ENCODE measurements at regions not wholly inside any gene's neighbourhood (a gene's known extent, or its start where the extent isn't known, plus 50 kb on each side); places are given as distances from the start of the nearest gene placed in this dataset.

DNA sequence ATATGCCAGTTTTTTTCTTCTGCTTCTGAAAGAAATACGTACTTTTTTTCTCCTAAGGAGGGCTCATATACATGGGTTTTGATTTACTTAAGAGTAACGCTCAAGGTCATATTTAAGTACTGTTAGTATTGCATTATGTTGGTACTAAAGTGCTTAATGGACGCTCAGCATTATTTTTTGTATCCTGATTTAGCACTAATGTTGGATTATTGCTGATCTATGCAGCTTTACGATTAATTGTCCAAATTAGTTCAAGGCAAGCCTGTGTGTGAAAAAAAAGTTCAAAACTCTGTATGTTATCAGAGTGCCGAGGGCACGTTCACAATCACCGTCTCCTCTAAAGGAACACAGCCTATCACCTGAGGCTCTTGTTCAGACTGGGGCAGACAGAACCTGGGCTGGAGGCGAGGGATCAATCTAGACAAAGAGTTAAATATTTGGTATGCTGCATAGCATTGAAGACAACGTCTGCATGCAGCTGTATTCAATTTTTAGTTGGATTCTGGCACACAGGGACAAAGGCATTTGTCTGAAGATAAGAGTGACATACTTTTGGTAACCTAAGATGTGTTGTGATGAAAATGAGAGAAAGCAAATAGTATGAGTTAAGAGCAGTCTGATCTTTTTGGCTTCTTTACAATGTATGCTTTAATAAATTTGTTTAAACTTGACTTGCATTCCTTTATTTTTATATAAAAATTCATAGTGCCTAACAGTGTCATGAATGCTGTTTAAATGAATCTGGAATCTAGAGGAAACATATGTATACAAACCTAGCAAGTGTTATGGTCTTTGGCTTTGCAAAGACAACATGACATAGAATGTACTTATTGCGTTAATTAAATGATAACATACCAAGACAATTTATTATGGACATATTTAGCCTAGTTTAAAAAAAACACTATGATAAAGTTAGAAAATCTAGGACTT, 341.2 kb downstream of the SAMD5 start (continued):
- TF ChIP-seq MYBL2 (CRISPR knock-in tag; IDR thresholded peaks at IDR 0.05) (no peak), RELA (CRISPR knock-in tag; IDR thresholded peaks at IDR 0.05; ENCODE audit: borderline replicate concordance) (no peak), ZNF219 (CRISPR knock-in tag; IDR thresholded peaks at IDR 0.05; ENCODE audit: borderline replicate concordance) (no peak)
- TF ChIP-seq, protein P1, sequence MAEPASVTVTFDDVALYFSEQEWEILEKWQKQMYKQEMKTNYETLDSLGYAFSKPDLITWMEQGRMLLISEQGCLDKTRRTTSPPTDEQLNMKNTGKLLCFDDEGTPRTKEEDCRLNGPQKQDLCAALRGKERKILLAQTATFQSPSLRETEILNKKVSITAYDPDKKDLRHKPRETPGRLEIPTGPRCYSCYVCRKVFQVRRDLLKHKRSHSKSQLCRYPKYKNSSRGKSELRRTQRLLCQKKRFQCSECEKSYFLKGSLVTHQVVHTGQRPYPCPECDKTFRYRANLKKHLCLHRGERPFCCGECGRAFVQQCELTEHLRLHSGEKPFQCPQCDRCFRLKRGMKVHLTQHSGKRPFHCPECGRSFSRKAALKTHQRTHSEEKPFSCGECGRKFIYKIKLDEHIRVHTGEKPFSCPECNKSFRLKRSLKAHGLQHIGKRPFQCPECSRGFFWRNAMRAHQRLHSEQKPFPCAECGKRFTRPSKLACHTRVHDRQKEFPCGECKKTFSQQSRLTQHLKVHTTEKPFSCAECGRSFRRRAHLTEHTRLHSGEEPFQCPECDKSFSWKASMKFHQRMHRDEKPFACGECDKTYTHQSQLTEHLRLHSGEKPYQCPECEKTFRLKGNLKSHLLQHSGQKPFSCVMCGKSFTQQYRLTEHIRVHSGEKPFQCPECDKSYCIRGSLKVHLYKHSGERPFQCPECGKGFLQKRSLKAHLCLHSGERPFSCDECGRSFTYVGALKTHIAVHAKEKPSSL (CRISPR knock-in tag; conservative IDR thresholded peaks at IDR 0.05), result no peak
- TF ChIP-seq, protein P2, sequence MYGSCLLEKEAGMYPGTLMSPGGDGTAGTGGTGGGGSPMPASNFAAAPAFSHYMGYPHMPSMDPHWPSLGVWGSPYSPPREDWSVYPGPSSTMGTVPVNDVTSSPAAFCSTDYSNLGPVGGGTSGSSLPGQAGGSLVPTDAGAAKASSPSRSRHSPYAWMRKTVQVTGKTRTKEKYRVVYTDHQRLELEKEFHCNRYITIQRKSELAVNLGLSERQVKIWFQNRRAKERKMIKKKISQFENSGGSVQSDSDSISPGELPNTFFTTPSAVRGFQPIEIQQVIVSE (CRISPR knock-in tag; IDR thresholded peaks at IDR 0.05; ENCODE audit: borderline replicate concordance), result no peak
- TF ChIP-seq, protein P3, sequence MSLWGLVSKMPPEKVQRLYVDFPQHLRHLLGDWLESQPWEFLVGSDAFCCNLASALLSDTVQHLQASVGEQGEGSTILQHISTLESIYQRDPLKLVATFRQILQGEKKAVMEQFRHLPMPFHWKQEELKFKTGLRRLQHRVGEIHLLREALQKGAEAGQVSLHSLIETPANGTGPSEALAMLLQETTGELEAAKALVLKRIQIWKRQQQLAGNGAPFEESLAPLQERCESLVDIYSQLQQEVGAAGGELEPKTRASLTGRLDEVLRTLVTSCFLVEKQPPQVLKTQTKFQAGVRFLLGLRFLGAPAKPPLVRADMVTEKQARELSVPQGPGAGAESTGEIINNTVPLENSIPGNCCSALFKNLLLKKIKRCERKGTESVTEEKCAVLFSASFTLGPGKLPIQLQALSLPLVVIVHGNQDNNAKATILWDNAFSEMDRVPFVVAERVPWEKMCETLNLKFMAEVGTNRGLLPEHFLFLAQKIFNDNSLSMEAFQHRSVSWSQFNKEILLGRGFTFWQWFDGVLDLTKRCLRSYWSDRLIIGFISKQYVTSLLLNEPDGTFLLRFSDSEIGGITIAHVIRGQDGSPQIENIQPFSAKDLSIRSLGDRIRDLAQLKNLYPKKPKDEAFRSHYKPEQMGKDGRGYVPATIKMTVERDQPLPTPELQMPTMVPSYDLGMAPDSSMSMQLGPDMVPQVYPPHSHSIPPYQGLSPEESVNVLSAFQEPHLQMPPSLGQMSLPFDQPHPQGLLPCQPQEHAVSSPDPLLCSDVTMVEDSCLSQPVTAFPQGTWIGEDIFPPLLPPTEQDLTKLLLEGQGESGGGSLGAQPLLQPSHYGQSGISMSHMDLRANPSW (CRISPR knock-in tag; conservative IDR thresholded peaks at IDR 0.05; ENCODE audit: low read depth), result no peak
- TF ChIP-seq, protein P4, sequence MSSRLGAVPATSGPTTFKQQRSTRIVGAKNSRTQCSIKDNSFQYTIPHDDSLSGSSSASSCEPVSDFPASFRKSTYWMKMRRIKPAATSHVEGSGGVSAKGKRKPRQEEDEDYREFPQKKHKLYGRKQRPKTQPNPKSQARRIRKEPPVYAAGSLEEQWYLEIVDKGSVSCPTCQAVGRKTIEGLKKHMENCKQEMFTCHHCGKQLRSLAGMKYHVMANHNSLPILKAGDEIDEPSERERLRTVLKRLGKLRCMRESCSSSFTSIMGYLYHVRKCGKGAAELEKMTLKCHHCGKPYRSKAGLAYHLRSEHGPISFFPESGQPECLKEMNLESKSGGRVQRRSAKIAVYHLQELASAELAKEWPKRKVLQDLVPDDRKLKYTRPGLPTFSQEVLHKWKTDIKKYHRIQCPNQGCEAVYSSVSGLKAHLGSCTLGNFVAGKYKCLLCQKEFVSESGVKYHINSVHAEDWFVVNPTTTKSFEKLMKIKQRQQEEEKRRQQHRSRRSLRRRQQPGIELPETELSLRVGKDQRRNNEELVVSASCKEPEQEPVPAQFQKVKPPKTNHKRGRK (CRISPR knock-in tag; IDR thresholded peaks at IDR 0.05; ENCODE audit: borderline replicate concordance), result no peak
- TF ChIP-seq, protein P5, sequence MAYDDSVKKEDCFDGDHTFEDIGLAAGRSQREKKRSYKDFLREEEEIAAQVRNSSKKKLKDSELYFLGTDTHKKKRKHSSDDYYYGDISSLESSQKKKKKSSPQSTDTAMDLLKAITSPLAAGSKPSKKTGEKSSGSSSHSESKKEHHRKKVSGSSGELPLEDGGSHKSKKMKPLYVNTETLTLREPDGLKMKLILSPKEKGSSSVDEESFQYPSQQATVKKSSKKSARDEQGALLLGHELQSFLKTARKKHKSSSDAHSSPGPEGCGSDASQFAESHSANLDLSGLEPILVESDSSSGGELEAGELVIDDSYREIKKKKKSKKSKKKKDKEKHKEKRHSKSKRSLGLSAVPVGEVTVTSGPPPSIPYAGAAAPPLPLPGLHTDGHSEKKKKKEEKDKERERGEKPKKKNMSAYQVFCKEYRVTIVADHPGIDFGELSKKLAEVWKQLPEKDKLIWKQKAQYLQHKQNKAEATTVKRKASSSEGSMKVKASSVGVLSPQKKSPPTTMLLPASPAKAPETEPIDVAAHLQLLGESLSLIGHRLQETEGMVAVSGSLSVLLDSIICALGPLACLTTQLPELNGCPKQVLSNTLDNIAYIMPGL (CRISPR knock-in tag; IDR thresholded peaks at IDR 0.05), result no peak

DNA sequence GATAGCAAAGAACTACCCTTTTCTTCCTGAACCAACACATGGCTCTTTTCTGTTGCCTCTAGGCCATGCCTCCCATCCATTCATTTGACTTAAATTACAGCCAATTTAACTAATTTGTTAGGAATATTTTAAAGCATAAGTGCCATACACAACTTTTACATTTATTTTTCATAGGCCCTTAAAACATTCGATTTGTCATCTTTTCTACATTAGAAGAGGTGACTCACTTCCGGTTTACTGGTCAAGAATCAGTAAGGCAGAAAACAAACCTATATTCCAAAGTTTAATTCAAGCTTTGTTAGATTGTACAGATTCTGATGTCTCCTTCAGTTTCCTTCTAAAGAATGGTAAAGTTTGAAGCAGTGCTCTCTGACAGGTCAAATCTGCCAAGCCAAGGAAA, 344.3 kb downstream of the SAMD5 start:
- H3K9me3 Mint-ChIP-seq, result no peaks in the 10 kb centered on the region
- POLR2A ChIA-PET, result no interaction called here
- CTCF ChIA-PET, result no interaction called here
- H3K36me3 Mint-ChIP-seq, result no peaks in the 10 kb centered on the region
- H3K27me3 Mint-ChIP-seq (ENCODE audit: low read depth), result no peaks in the 10 kb centered on the region
- no peak overlapping the region for H3K27ac Mint-ChIP-seq
- ATAC-seq (no peak), DNase-seq (ENCODE audit: low spot score) (no peak)
- H3K4me1 Mint-ChIP-seq, result 0 out of 2 replicates have a peak, but pooled peaks cover 2% of the 10 kb centered on the region
- H3K4me3 Mint-ChIP-seq, result no peak overlapping the region
- no peak for TF ChIP-seq TCF7 (CRISPR knock-in tag; IDR thresholded peaks at IDR 0.05; ENCODE audit: low read depth)
- TF ChIP-seq, protein P6, sequence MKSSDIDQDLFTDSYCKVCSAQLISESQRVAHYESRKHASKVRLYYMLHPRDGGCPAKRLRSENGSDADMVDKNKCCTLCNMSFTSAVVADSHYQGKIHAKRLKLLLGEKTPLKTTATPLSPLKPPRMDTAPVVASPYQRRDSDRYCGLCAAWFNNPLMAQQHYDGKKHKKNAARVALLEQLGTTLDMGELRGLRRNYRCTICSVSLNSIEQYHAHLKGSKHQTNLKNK (CRISPR knock-in tag; IDR thresholded peaks at IDR 0.05), result no peak
- no peak for TF ChIP-seq ZNF317 (CRISPR knock-in tag; IDR thresholded peaks at IDR 0.05; ENCODE audit: borderline replicate concordance, low read depth)
- TF ChIP-seq SMAD4 (CRISPR knock-in tag; IDR thresholded peaks at IDR 0.05), result no peak
- TF ChIP-seq ZNF396 (CRISPR knock-in tag; IDR thresholded peaks at IDR 0.05; ENCODE audit: borderline replicate concordance), result no peak
- no peak for TF ChIP-seq CREM (CRISPR knock-in tag; IDR thresholded peaks at IDR 0.05)
- TF ChIP-seq, protein P7, sequence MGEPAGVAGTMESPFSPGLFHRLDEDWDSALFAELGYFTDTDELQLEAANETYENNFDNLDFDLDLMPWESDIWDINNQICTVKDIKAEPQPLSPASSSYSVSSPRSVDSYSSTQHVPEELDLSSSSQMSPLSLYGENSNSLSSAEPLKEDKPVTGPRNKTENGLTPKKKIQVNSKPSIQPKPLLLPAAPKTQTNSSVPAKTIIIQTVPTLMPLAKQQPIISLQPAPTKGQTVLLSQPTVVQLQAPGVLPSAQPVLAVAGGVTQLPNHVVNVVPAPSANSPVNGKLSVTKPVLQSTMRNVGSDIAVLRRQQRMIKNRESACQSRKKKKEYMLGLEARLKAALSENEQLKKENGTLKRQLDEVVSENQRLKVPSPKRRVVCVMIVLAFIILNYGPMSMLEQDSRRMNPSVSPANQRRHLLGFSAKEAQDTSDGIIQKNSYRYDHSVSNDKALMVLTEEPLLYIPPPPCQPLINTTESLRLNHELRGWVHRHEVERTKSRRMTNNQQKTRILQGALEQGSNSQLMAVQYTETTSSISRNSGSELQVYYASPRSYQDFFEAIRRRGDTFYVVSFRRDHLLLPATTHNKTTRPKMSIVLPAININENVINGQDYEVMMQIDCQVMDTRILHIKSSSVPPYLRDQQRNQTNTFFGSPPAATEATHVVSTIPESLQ (CRISPR knock-in tag; IDR thresholded peaks at IDR 0.05), result no peak
- no peak for TF ChIP-seq TEAD1 (CRISPR knock-in tag; IDR thresholded peaks at IDR 0.05)
- TF ChIP-seq, protein P3 (CRISPR knock-in tag; conservative IDR thresholded peaks at IDR 0.05; ENCODE audit: low read depth), result no peak
- no peak for TF ChIP-seq CREB1 (CRISPR knock-in tag; IDR thresholded peaks at IDR 0.05)
